GM23338 (cell line): ENCODE measurements at regions not wholly inside any gene's neighbourhood (a gene's known extent, or its start where the extent isn't known, plus 50 kb on each side); places are given as distances from the start of the nearest gene placed in this dataset.

ENCODE experiments used
- ATAC-seq: fragments of 200-7000 bp; cut with Tn5 transposase; 3 replicates; pipeline ENCODE4 v1.9.1; 2020
- DNase-seq: peaks from one replicate; pipeline ENCODE4 v3.0.0-alpha.2; 2015; ENCODE audit warnings: low spot score
- H2AFZ ChIP-seq: fragments of 200-600 bp; sonication (generic); 2 replicates; pipeline ENCODE4 v1.8.0; 2016; ENCODE audit warnings: antibody characterized with exemption, mild to moderate bottlenecking, moderate library complexity
- H3F3A ChIP-seq: fragments of 200-600 bp; sonication (generic); replicated peaks from 2 replicates; pipeline ENCODE4 v1.8.0; 2017; ENCODE audit warnings: antibody characterized with exemption, mixed run types, low read depth
- H3K27ac ChIP-seq: fragments of 200-600 bp; sonication (generic); 2 replicates; pipeline ENCODE4 v1.6.1; 2016; ENCODE audit warnings: low read depth
- H3K27me3 ChIP-seq: fragments of 200-600 bp; sonication (generic); 2 replicates; pipeline ENCODE4 v1.8.0; 2016; ENCODE audit warnings: mild to moderate bottlenecking, mixed run types, moderate library complexity; ENCODE audit not compliant: insufficient read depth
- H3K36me3 ChIP-seq: fragments of 200-600 bp; sonication (generic); 2 replicates; pipeline ENCODE4 v1.8.0; 2016; ENCODE audit warnings: mild to moderate bottlenecking; ENCODE audit not compliant: insufficient read depth
- H3K4me1 ChIP-seq: fragments of 200-600 bp; sonication (generic); 2 replicates; pipeline ENCODE4 v1.8.0; 2016; ENCODE audit warnings: mild to moderate bottlenecking, moderate library complexity; ENCODE audit not compliant: insufficient read depth
- H3K4me2 ChIP-seq: fragments of 200-600 bp; sonication (generic); 2 replicates; pipeline ENCODE4 v1.7.1; 2017; ENCODE audit warnings: mixed run types
- H3K4me3 ChIP-seq: fragments of 200-600 bp; sonication (generic); 2 replicates; pipeline ENCODE4 v1.6.1; 2016; ENCODE audit warnings: mixed run types
- H3K79me2 ChIP-seq: fragments of 200-600 bp; sonication (generic); replicated peaks from 2 replicates; pipeline ENCODE4 v1.8.0; 2017; ENCODE audit warnings: mild to moderate bottlenecking; ENCODE audit not compliant: insufficient read depth
- H3K9me2 ChIP-seq: fragments of 200-600 bp; sonication (generic); 2 replicates; pipeline ENCODE4 v1.8.0; 2017; ENCODE audit not compliant: insufficient read depth
- H4K20me1 ChIP-seq: fragments of 200-600 bp; sonication (generic); replicated peaks from 2 replicates; pipeline ENCODE4 v1.8.0; 2017; ENCODE audit warnings: mild to moderate bottlenecking; ENCODE audit not compliant: insufficient read depth
- H3K27ac Mint-ChIP-seq: 2 replicates; pipeline ENCODE4 v1.8.0; 2020; ENCODE audit warnings: inconsistent platforms, mild to moderate bottlenecking, moderate library complexity, mixed read lengths
- H3K27me3 Mint-ChIP-seq: 3 replicates; pipeline ENCODE4 v1.8.0; 2022; ENCODE audit warnings: low read depth, mild to moderate bottlenecking, moderate library complexity, mixed read lengths, inconsistent platforms; ENCODE audit not compliant: insufficient read depth, poor library complexity
- H3K36me3 Mint-ChIP-seq: 3 replicates; pipeline ENCODE4 v1.8.0; 2021; ENCODE audit warnings: low read depth, mild to moderate bottlenecking, inconsistent platforms, moderate library complexity, mixed read lengths
- H3K4me1 Mint-ChIP-seq: 3 replicates; pipeline ENCODE4 v1.8.0; 2020; ENCODE audit warnings: mild to moderate bottlenecking, inconsistent platforms, mixed read lengths
- H3K4me3 Mint-ChIP-seq: 3 replicates; pipeline ENCODE4 v1.8.0; 2021; ENCODE audit warnings: moderate library complexity, mild to moderate bottlenecking, inconsistent platforms, mixed read lengths
- H3K9me3 Mint-ChIP-seq: 3 replicates; pipeline ENCODE4 v1.8.0; 2020; ENCODE audit warnings: moderate library complexity, mild to moderate bottlenecking, inconsistent platforms, mixed read lengths
- CREB1 ChIP-seq: fragments of 250-450 bp; sonication (Bioruptor Pico); IDR thresholded peaks from 2 replicates; pipeline ENCODE4 v1.5.0; 2020; ENCODE audit warnings: low read depth, mild to moderate bottlenecking, moderate library complexity
- CTCF ChIP-seq, 2 experiments: fragments of 200-600 bp in 1 of 2; sonication (generic) in 1 of 2; conservative IDR thresholded peaks; 2 replicates each; pipeline versions ENCODE4 v1.5.1 to v1.6.1; 2016 to 2017; ENCODE audit warnings: antibody characterized with exemption in 2 of 2, low read depth in 2 of 2, mild to moderate bottlenecking in 2 of 2, moderate library complexity in 1 of 2
- ETS1 ChIP-seq: IDR thresholded peaks from 2 replicates; pipeline ENCODE4 v1.6.1; 2016; ENCODE audit warnings: antibody characterized with exemption
- EZH2 ChIP-seq: fragments of 200-600 bp; sonication (generic); IDR thresholded peaks from one replicate; pipeline ENCODE4 v1.8.0; 2017; ENCODE audit warnings: antibody characterized with exemption, mild to moderate bottlenecking, low read depth; ENCODE audit not compliant: unreplicated experiment
- EZH2phosphoT487 ChIP-seq: fragments of 200-600 bp; sonication (generic); IDR thresholded peaks from one replicate; pipeline ENCODE4 v1.8.1; 2018; ENCODE audit warnings: antibody characterized with exemption; ENCODE audit not compliant: unreplicated experiment
- JUNB ChIP-seq: IDR thresholded peaks from one replicate; pipeline ENCODE4 v1.6.1; 2016; ENCODE audit warnings: antibody characterized with exemption; ENCODE audit not compliant: unreplicated experiment
- NANOG ChIP-seq: IDR thresholded peaks from 2 replicates; pipeline ENCODE4 v1.6.1; 2016; ENCODE audit warnings: antibody characterized with exemption, borderline replicate concordance
- POLR2AphosphoS5 ChIP-seq: IDR thresholded peaks from 2 replicates; pipeline ENCODE4 v1.6.1; 2016; ENCODE audit warnings: antibody characterized with exemption, low read depth
- REST ChIP-seq: IDR thresholded peaks from one replicate; pipeline ENCODE4 v1.6.1; 2018; ENCODE audit warnings: antibody characterized with exemption; ENCODE audit not compliant: unreplicated experiment
- STAT1 ChIP-seq: IDR thresholded peaks from one replicate; pipeline ENCODE4 v1.6.1; 2016; ENCODE audit warnings: antibody characterized with exemption; ENCODE audit not compliant: unreplicated experiment
- ZNF114 ChIP-seq: fragments of 250-450 bp; sonication (Bioruptor Pico); IDR thresholded peaks from 2 replicates; pipeline ENCODE4 v1.5.0; 2020; ENCODE audit warnings: mild to moderate bottlenecking, moderate library complexity
- ZNF331 ChIP-seq: fragments of 250-450 bp; sonication (Bioruptor Pico); IDR thresholded peaks from 2 replicates; pipeline ENCODE4 v1.5.0; 2020; ENCODE audit warnings: low read depth, mild to moderate bottlenecking, moderate library complexity
- ZNF462 ChIP-seq: fragments of 250-450 bp; sonication (Bioruptor Pico); IDR thresholded peaks from 2 replicates; pipeline ENCODE4 v1.5.0; 2020; ENCODE audit warnings: mild to moderate bottlenecking, moderate library complexity

GRCh38 chr19:5222821-5223321, 117.7 kb downstream of the PTPRS start:
- no peaks in the 10 kb centered on the region for H3K4me1 ChIP-seq
- no peak overlapping the region for H3K4me3 ChIP-seq
- H3K9me2 ChIP-seq, result no peaks in the 10 kb centered on the region
- no peaks in the 10 kb centered on the region for H3K79me2 ChIP-seq
- DNase-seq (no peak), ATAC-seq (no peak)
- Mint-ChIP-seq H3K4me3 (no peak overlapping the region), H3K9me3 (no peaks in the 10 kb centered on the region), H3K27me3 (peaks cover 14% of the 10 kb centered on the region), H3K4me1 (peaks cover 3% of the 10 kb centered on the region; the same call in 2 of the 3 replicates), H3K36me3 (peaks cover 54% of the 10 kb centered on the region), H3K27ac (no peak overlapping the region)
- H3F3A ChIP-seq, result no peaks in the 10 kb centered on the region
- no peak overlapping the region for H3K27ac ChIP-seq
- H2AFZ ChIP-seq, result no peak overlapping the region
- H3K36me3 ChIP-seq, result peaks cover 25% of the 10 kb centered on the region
- TF ChIP-seq NANOG (no peak), ZNF331 (CRISPR knock-in tag) (no peak), REST (no peak), ETS1 (no peak), ZNF114 (CRISPR knock-in tag) (no peak), CREB1 (no peak), ZNF462 (CRISPR knock-in tag) (no peak), POLR2AphosphoS5 (no peak), JUNB (no peak), EZH2 (no peak), EZH2phosphoT487 (no peak), CTCF (conservative IDR thresholded peaks at IDR 0.05; ENCODE audit: low read depth in 2 of 2) (no peak), STAT1 (no peak)
- H4K20me1 ChIP-seq, result peaks cover 1% of the 10 kb centered on the region; the same call in 1 of the 2 replicates
- H3K4me2 ChIP-seq, result no peak overlapping the region
- no peaks in the 10 kb centered on the region for H3K27me3 ChIP-seq
